HCT116 (cell line): ENCODE measurements at regions not wholly inside any gene's neighbourhood (a gene's known extent, or its start where the extent isn't known, plus 50 kb on each side); places are given as distances from the start of the nearest gene placed in this dataset.

Experiments
- CBX3 ChIP-seq: IDR thresholded peaks from 2 replicates; pipeline ENCODE4 v1.6.1; 2012; ENCODE audit warnings: low read depth
- EGR1 ChIP-seq: IDR thresholded peaks from 2 replicates; pipeline ENCODE4 v1.6.1; 2012; ENCODE audit warnings: low read depth
- EZH2 ChIP-seq: fragments of 200-600 bp; sonication (generic); IDR thresholded peaks from 2 replicates; pipeline ENCODE4 v1.6.1; 2017; ENCODE audit warnings: antibody characterized with exemption, mixed run types
- JUND ChIP-seq: IDR thresholded peaks from 2 replicates; pipeline ENCODE4 v1.6.1; 2012
- POLR2A ChIP-seq: IDR thresholded peaks from 2 replicates; pipeline ENCODE4 v1.7.0; 2011; ENCODE audit warnings: borderline replicate concordance; ENCODE audit not compliant: insufficient read depth, insufficient read length; ENCODE audit errors: extremely low read depth
- POLR2AphosphoS5 ChIP-seq: IDR thresholded peaks from 2 replicates; pipeline ENCODE4 v1.6.1; 2011; ENCODE audit warnings: mild to moderate bottlenecking, low read depth, low read length, moderate library complexity
- SP1 ChIP-seq: IDR thresholded peaks from 2 replicates; pipeline ENCODE4 v1.6.1; 2012; ENCODE audit warnings: low read depth
- TF ChIP-seq, protein P1 (sequence below), 3 experiments: fragments of 200-600 bp in 1 of 3; sonication (generic) in 1 of 3; IDR thresholded peaks in 2 of 3; conservative IDR thresholded peaks in 1 of 3; 2 replicates each; pipeline ENCODE4 v1.5.1; 2012 to 2017; ENCODE audit warnings: low read depth in 2 of 3, low read length in 2 of 3, antibody characterized with exemption in 1 of 3, borderline replicate concordance in 1 of 3, control low read depth in 1 of 3, mild to moderate bottlenecking in 1 of 3, mixed read lengths in 1 of 3, mixed run types in 1 of 3, moderate library complexity in 1 of 3; ENCODE audit not compliant: insufficient read depth in 1 of 3

DNA sequence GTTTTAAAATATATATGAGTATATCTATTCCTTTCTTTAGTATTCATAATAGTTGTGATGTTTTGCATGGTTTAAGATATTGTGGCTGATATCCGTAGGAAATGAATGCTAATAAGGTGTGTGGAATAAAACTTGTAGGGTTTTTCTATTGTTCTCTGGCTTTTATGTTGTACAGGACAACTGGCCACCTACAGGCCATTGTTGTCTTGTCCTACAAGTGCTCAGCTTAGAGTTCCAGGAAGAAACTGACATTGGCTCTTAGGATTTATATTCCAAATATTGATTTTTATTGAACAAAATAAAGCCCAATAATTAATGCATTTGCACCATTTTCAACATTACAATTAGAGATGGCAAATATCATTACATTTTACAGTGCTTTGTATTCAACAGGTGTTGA lies 512.8 kb upstream of the TENM4 start:
- TF ChIP-seq SP1 (no peak), POLR2A (no peak), EZH2 (no peak), JUND (no peak), CBX3 (no peak), POLR2AphosphoS5 (no peak), EGR1 (no peak)
- TF ChIP-seq, protein P1, sequence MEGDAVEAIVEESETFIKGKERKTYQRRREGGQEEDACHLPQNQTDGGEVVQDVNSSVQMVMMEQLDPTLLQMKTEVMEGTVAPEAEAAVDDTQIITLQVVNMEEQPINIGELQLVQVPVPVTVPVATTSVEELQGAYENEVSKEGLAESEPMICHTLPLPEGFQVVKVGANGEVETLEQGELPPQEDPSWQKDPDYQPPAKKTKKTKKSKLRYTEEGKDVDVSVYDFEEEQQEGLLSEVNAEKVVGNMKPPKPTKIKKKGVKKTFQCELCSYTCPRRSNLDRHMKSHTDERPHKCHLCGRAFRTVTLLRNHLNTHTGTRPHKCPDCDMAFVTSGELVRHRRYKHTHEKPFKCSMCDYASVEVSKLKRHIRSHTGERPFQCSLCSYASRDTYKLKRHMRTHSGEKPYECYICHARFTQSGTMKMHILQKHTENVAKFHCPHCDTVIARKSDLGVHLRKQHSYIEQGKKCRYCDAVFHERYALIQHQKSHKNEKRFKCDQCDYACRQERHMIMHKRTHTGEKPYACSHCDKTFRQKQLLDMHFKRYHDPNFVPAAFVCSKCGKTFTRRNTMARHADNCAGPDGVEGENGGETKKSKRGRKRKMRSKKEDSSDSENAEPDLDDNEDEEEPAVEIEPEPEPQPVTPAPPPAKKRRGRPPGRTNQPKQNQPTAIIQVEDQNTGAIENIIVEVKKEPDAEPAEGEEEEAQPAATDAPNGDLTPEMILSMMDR (IDR thresholded peaks at IDR 0.05 in 2 of 3, conservative IDR thresholded peaks at IDR 0.05 in 1 of 3; ENCODE audit: borderline replicate concordance in 1 of 3, insufficient read depth in 1 of 3, low read depth in 2 of 3, low read length in 2 of 3): no peak
